ENCODE measurements at regions not wholly inside any gene's neighbourhood (a gene's known extent, or its start where the extent isn't known, plus 50 kb on each side); places are given as distances from the start of the nearest gene placed in this dataset.

DNA sequence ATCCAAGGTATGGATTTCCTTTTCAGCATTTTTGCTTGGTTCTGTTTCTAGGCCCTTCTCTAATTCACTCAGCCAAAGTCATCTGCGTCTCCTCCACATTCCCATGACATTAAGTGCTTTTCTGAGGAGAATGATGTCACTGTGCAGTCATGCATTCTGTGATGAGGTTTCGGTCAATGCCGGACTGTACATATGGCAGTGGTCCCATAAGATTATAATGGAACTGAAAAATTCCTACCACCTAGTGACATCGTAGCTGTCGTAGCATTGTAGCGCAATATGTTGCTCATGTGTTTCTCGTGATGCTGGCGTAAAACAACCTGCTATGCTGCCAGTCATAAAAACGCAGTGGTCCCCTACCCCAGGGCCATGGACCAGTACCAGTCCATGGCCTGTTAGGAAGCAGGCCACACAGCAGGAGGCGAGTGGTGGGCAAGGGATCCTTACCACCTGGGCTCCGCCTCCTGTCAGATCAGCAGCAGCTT is 63.4 kb upstream of the TNFRSF19 start:
- FAIRE-seq (no peak), ATAC-seq (no peak), DNase-seq (ENCODE audit: low spot score) (no peak)
- POLR2A ChIA-PET: no interaction called here
- Histone ChIP-seq H3K9me3 (ENCODE audit: low read length) (no peaks in the 10 kb centered on the region), H3K9ac (ENCODE audit: insufficient read depth, low read depth, low read length) (no peak overlapping the region), H3K4me2 (ENCODE audit: low read depth, low read length) (no peak overlapping the region), H2AFZ (ENCODE audit: low read length) (no peak overlapping the region), H3K4me1 (ENCODE audit: insufficient read depth, low read length) (no peaks in the 10 kb centered on the region; the same call in 1 of the 2 replicates), H4K20me1 (ENCODE audit: insufficient read depth, low read length) (no peaks in the 10 kb centered on the region), H3K36me3 (replicated peaks in 1 of 2; ENCODE audit: control insufficient read depth in 1 of 2, insufficient read depth in 2 of 2, low read length in 2 of 2) (no peaks in the 10 kb centered on the region), H3K4me3 (replicated peaks in 1 of 3; ENCODE audit: insufficient read depth in 1 of 3, low read depth in 2 of 3, low read length in 3 of 3) (no peak overlapping the region), H3K79me2 (ENCODE audit: insufficient read depth, low read length) (no peaks in the 10 kb centered on the region), H3K27ac (ENCODE audit: extremely low read length, insufficient read depth, low read length) (no peak overlapping the region), H3K27me3 (ENCODE audit: control insufficient read depth in 1 of 2, insufficient read depth in 2 of 2, low read length in 2 of 2) (0 out of 5 replicates have a peak, but pooled peaks cover 0 to 2% of the 10 kb centered on the region in 2 experiments)
- no TSS peak for BruUV-seq (replicated peaks)
- intact Hi-C loops (cut with micrococcal nuclease; ENCODE audit: unreplicated experiment): no loop called here
- CTCF ChIA-PET (ENCODE audit: low intra/inter-chr PET ratio, low total read pairs): no interaction called here
- in situ Hi-C loops (cut with HindIII; ENCODE audit: extremely low pct_ligation_motif_present, low pct_unique_long_range_greater_than_20kb): no loop called here
- TF ChIP-seq CREB1 (IDR thresholded peaks at IDR 0.05) (peak; percentile 20; the same call in 1 of the 2 replicates), CREB1 (CRISPR knock-in tag; IDR thresholded peaks at IDR 0.05) (no peak), FIP1L1 (IDR thresholded peaks at IDR 0.05; ENCODE audit: borderline replicate concordance, insufficient read depth, low read depth, low read length) (no peak)
- WGBS (ENCODE audit: low lambda C conversion rate): 65% methylated on average over 9 of the region's 11 CpGs

DNA sequence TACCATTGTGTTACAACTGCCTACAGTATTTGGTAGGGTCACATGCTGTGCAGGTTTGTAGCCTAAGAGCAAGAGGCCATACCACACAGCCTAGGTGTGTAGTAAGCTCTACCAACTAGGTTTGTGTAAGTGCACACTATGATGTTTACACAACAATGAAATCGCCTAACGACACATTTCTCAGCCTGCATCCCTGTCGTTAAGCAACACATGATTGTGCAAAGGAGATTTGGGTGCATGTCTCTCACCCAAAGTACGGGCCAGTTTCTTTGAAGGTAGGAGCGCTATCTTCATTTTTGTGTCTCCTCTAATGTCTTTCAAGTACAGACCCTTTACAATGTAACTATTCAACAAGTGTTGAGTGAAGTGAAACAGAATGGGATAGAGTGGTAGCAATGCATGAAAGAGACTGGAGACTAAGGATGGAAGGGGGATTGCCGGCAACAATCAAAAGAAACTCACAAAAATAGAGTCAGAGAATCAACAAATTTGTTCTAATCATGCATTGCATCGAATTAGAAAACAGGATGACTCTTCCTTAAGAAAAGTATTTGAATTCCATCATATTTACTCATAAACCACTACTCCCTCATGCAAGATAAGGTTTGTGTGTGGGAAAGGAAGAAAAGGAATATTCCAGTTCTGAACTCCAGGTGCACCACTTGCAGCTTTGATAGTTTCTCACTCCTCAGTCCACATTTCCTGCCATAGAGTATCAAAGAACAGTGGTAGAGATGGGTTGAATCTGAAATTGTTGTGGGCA is 60.2 kb upstream of the TNFRSF19 start:
- in situ Hi-C loops (cut with HindIII; ENCODE audit: extremely low pct_ligation_motif_present, low pct_unique_long_range_greater_than_20kb) (loop anchor here (5.0 kb wide), 1 partner anchor 57 kb away; no protein-coding TSS in a partner anchor), intact Hi-C loops (cut with micrococcal nuclease; ENCODE audit: unreplicated experiment) (loop anchor here (2.0 kb wide), 2 partner anchors 197 to 205 kb away; no protein-coding TSS in a partner anchor)
- Histone ChIP-seq H3K27ac (ENCODE audit: extremely low read length, insufficient read depth, low read length) (no peak overlapping the region), H2AFZ (ENCODE audit: low read length) (no peak overlapping the region), H3K4me3 (replicated peaks in 1 of 3; ENCODE audit: insufficient read depth in 1 of 3, low read depth in 2 of 3, low read length in 3 of 3) (no peak overlapping the region), H3K36me3 (replicated peaks in 1 of 2; ENCODE audit: control insufficient read depth in 1 of 2, insufficient read depth in 2 of 2, low read length in 2 of 2) (no peaks in the 10 kb centered on the region), H4K20me1 (ENCODE audit: insufficient read depth, low read length) (no peaks in the 10 kb centered on the region), H3K9ac (ENCODE audit: insufficient read depth, low read depth, low read length) (no peak overlapping the region), H3K4me2 (ENCODE audit: low read depth, low read length) (no peak overlapping the region), H3K79me2 (ENCODE audit: insufficient read depth, low read length) (no peaks in the 10 kb centered on the region), H3K4me1 (ENCODE audit: insufficient read depth, low read length) (no peaks in the 10 kb centered on the region; the same call in 1 of the 2 replicates), H3K27me3 (ENCODE audit: control insufficient read depth in 1 of 2, insufficient read depth in 2 of 2, low read length in 2 of 2) (no peaks in the 10 kb centered on the region), H3K9me3 (ENCODE audit: low read length) (no peaks in the 10 kb centered on the region)
- DNase-seq (ENCODE audit: low spot score): no peak
- POLR2A ChIA-PET: no interaction called here
- CTCF ChIA-PET (ENCODE audit: low intra/inter-chr PET ratio, low total read pairs): interaction anchor here (0.9 to 1.8 kb wide), 4 partner anchors 57 to 363 kb away, joined by 3 to 4 read pairs (median 3); no protein-coding TSS in a partner anchor
- no TSS peak for BruUV-seq (replicated peaks)
- WGBS (ENCODE audit: low lambda C conversion rate): 40% methylated on average over 7 of the region's 7 CpGs
- no peak for FAIRE-seq
- no peak for ATAC-seq
- TF ChIP-seq ARID2 (CRISPR knock-in tag; IDR thresholded peaks at IDR 0.05; ENCODE audit: borderline replicate concordance) (no peak), ZNF577 (CRISPR knock-in tag; IDR thresholded peaks at IDR 0.05; ENCODE audit: borderline replicate concordance, low read depth) (no peak), NFATC3 (CRISPR knock-in tag; IDR thresholded peaks at IDR 0.05) (no peak), HOXA5 (CRISPR knock-in tag; IDR thresholded peaks at IDR 0.05) (no peak), CENPX (CRISPR knock-in tag; IDR thresholded peaks at IDR 0.05) (no peak), ZNF703 (CRISPR knock-in tag; IDR thresholded peaks at IDR 0.05; ENCODE audit: borderline replicate concordance) (no peak), PCBP2 (optimal IDR thresholded peaks at IDR 0.05; ENCODE audit: low read depth, low read length, poor library complexity, severe bottlenecking) (no peak), KDM3A (CRISPR knock-in tag; IDR thresholded peaks at IDR 0.05; ENCODE audit: low read depth) (no peak), REL (CRISPR knock-in tag; conservative IDR thresholded peaks at IDR 0.05) (no peak), GLI4 (CRISPR knock-in tag; IDR thresholded peaks at IDR 0.05; ENCODE audit: borderline replicate concordance) (no peak)
- TF ChIP-seq, protein P1, sequence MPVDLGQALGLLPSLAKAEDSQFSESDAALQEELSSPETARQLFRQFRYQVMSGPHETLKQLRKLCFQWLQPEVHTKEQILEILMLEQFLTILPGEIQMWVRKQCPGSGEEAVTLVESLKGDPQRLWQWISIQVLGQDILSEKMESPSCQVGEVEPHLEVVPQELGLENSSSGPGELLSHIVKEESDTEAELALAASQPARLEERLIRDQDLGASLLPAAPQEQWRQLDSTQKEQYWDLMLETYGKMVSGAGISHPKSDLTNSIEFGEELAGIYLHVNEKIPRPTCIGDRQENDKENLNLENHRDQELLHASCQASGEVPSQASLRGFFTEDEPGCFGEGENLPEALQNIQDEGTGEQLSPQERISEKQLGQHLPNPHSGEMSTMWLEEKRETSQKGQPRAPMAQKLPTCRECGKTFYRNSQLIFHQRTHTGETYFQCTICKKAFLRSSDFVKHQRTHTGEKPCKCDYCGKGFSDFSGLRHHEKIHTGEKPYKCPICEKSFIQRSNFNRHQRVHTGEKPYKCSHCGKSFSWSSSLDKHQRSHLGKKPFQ (CRISPR knock-in tag; IDR thresholded peaks at IDR 0.05; ENCODE audit: insufficient replicate concordance): no peak
- TF ChIP-seq, protein P2, sequence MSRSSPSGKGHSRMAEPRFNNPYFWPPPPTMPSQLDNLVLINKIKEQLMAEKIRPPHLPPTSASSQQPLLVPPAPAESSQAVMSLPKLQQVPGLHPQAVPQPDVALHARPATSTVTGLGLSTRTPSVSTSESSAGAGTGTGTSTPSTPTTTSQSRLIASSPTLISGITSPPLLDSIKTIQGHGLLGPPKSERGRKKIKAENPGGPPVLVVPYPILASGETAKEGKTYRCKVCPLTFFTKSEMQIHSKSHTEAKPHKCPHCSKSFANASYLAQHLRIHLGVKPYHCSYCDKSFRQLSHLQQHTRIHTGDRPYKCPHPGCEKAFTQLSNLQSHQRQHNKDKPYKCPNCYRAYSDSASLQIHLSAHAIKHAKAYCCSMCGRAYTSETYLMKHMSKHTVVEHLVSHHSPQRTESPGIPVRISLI (CRISPR knock-in tag; IDR thresholded peaks at IDR 0.05; ENCODE audit: borderline replicate concordance): no peak

All from HepG2 (cell line).